Keratinocyte (primary cell): ENCODE measurements at regions not wholly inside any gene's neighbourhood (a gene's known extent, or its start where the extent isn't known, plus 50 kb on each side); places are given as distances from the start of the nearest gene placed in this dataset.
"Not testable (repeated sequence)": the region's sequence is repeated elsewhere in the genome, so short reads cannot be mapped to it uniquely, and the experiment has no call there.

Experiments
- EZH2 ChIP-seq: IDR thresholded peaks from one replicate; pipeline ENCODE4 v1.6.1; 2012; ENCODE audit warnings: inconsistent platforms, mild to moderate bottlenecking, low read length, moderate library complexity
- TF ChIP-seq, protein P1 (sequence below), 3 experiments: IDR thresholded peaks in 1 of 3; conservative IDR thresholded peaks in 1 of 3; optimal IDR thresholded peaks in 1 of 3; 2 replicates in 2 of 3; 3 replicates in 1 of 3; pipeline versions ENCODE3 to v1.5.1; 2011; ENCODE audit warnings: low read length in 3 of 3, mild to moderate bottlenecking in 3 of 3, moderate library complexity in 2 of 3, control low read depth in 1 of 3, inconsistent platforms in 1 of 3; ENCODE audit not compliant: insufficient read depth in 2 of 3; ENCODE audit errors: extremely low read depth in 1 of 3

- TF ChIP-seq, protein P1, sequence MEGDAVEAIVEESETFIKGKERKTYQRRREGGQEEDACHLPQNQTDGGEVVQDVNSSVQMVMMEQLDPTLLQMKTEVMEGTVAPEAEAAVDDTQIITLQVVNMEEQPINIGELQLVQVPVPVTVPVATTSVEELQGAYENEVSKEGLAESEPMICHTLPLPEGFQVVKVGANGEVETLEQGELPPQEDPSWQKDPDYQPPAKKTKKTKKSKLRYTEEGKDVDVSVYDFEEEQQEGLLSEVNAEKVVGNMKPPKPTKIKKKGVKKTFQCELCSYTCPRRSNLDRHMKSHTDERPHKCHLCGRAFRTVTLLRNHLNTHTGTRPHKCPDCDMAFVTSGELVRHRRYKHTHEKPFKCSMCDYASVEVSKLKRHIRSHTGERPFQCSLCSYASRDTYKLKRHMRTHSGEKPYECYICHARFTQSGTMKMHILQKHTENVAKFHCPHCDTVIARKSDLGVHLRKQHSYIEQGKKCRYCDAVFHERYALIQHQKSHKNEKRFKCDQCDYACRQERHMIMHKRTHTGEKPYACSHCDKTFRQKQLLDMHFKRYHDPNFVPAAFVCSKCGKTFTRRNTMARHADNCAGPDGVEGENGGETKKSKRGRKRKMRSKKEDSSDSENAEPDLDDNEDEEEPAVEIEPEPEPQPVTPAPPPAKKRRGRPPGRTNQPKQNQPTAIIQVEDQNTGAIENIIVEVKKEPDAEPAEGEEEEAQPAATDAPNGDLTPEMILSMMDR (optimal IDR thresholded peaks at IDR 0.05 in 1 of 3, IDR thresholded peaks at IDR 0.05 in 1 of 3, conservative IDR thresholded peaks at IDR 0.05 in 1 of 3; ENCODE audit: extremely low read depth in 1 of 3, insufficient read depth in 2 of 3, low read length in 3 of 3) = not testable (repeated sequence)
- not testable (repeated sequence) for TF ChIP-seq EZH2
These were observed 765.9 kb upstream of the GJE1 start for GRCh38 chr6:141366796-141367195.
